NOMO-1 treated with dmso at 0.1 percent for 144 hours (cell line): ENCODE measurements at regions not wholly inside any gene's neighbourhood (a gene's known extent, or its start where the extent isn't known, plus 50 kb on each side); places are given as distances from the start of the nearest gene placed in this dataset.
A peak's percentile ranks its signal among the peaks of the same experiment; 100 is the strongest.

Source experiments
- DNase-seq: peaks from one replicate; lab custom pipeline; 2025; ENCODE audit not compliant: unreplicated experiment; lab: John Stamatoyannopoulos, UW

- DNase-seq, result no peak
Measured at GRCh38 chr5:124240732-124241131, 505.7 kb downstream of the ZNF608 start.

GRCh38 chr5:124239572-124239971, 506.9 kb downstream of the ZNF608 start:
- no peak for DNase-seq

GRCh38 chr5:124238350-124238749, 508.1 kb downstream of the ZNF608 start:
- no peak for DNase-seq

- no peak for DNase-seq
Measured at GRCh38 chr5:124237206-124237695, 509.2 kb downstream of the ZNF608 start.

- DNase-seq, result no peak
Measured at GRCh38 chr5:124236361-124237205, 509.9 kb downstream of the ZNF608 start.

GRCh38 chr5:124235576-124235975, 510.9 kb downstream of the ZNF608 start:
- DNase-seq, result no peak

- DNase-seq, result no peak
Measured at GRCh38 chr5:124234770-124235562, 511.5 kb downstream of the ZNF608 start.

- no peak for DNase-seq
Measured at GRCh38 chr5:124234022-124234769, 512.2 kb downstream of the ZNF608 start.

GRCh38 chr5:124232515-124232914, 513.9 kb downstream of the ZNF608 start:
- DNase-seq, result peak; percentile 17

- DNase-seq, result no peak
Measured at GRCh38 chr5:124231802-124232201, 514.6 kb downstream of the ZNF608 start.

GRCh38 chr5:124231230-124231629, 515.2 kb downstream of the ZNF608 start:
- DNase-seq, result no peak

- DNase-seq, result no peak
Measured at GRCh38 chr5:124230456-124230855, 516.0 kb downstream of the ZNF608 start.

GRCh38 chr5:124229352-124229751, 517.1 kb downstream of the ZNF608 start:
- no peak for DNase-seq

- no peak for DNase-seq
Measured at GRCh38 chr5:124227914-124228313, 518.5 kb downstream of the ZNF608 start.

- no peak for DNase-seq
Measured at GRCh38 chr5:124220418-124220817, 526.0 kb downstream of the ZNF608 start.

GRCh38 chr5:124212934-124213333, 533.5 kb downstream of the ZNF608 start:
- DNase-seq, result no peak

- no peak for DNase-seq
Measured at GRCh38 chr5:124210111-124210910, 536.1 kb downstream of the ZNF608 start.

GRCh38 chr5:124207118-124207517, 539.3 kb downstream of the ZNF608 start:
- DNase-seq, result no peak

- DNase-seq, result no peak
Measured at GRCh38 chr5:124206540-124206939, 539.9 kb downstream of the ZNF608 start.

- no peak for DNase-seq
Measured at GRCh38 chr5:124203303-124203702, 543.1 kb downstream of the ZNF608 start.
